ENCODE measurements at regions not wholly inside any gene's neighbourhood (a gene's known extent, or its start where the extent isn't known, plus 50 kb on each side); places are given as distances from the start of the nearest gene placed in this dataset.

GRCh38 chr18:71336576-71337210 lies 1047.8 kb downstream of the SOCS6 start:
- Histone ChIP-seq H3K36me3 (ENCODE audit: insufficient read depth, insufficient read length, low read length) (no peaks in the 10 kb centered on the region), H3K4me1 (ENCODE audit: insufficient read depth, insufficient read length) (no peaks in the 10 kb centered on the region), H3K4me3 (ENCODE audit: insufficient read length, low read depth) (no peak overlapping the region), H3K27me3 (ENCODE audit: insufficient read depth, insufficient read length) (no peaks in the 10 kb centered on the region), H3K9me3 (ENCODE audit: insufficient read depth, low read length) (no peaks in the 10 kb centered on the region), H3K9ac (ENCODE audit: insufficient read length, low read depth) (no peak overlapping the region)
- no peak for DNase-seq (ENCODE audit: low read depth, low spot score)
- TF ChIP-seq ZNF274 (IDR thresholded peaks at IDR 0.05; ENCODE audit: low read depth, low read length) (no peak), SUZ12 (IDR thresholded peaks at IDR 0.05; ENCODE audit: extremely low read depth, insufficient read depth, insufficient read length) (no peak), YY1 (IDR thresholded peaks at IDR 0.05; ENCODE audit: insufficient read depth, insufficient read length) (no peak)

DNA sequence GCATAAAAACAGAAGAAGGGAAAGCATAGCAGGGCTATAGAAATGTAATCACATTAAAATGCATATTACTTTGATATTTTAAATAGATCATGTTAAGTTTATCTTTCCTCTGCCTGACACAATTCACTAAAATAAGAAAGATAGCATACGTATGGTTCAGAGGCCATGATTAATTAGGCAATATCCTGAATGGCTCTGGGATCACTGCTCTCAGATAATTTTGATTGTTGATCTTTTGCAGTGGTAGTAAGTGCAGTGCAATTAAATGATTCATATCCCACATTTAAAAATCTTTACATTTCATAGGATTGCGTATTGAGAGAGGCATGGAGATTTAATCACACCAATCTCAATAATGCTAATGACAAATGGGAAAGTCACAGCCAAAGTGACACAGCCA lies 1040.7 kb downstream of the SOCS6 start:
- H3K9me3 ChIP-seq (ENCODE audit: insufficient read depth, low read length) = no peaks in the 10 kb centered on the region
- TF ChIP-seq YY1 (IDR thresholded peaks at IDR 0.05; ENCODE audit: insufficient read depth, insufficient read length) = no peak
- no peak for TF ChIP-seq SUZ12 (IDR thresholded peaks at IDR 0.05; ENCODE audit: extremely low read depth, insufficient read depth, insufficient read length)
- TF ChIP-seq ZNF274 (IDR thresholded peaks at IDR 0.05; ENCODE audit: low read depth, low read length) = no peak
- H3K27me3 ChIP-seq (ENCODE audit: insufficient read depth, insufficient read length) = no peaks in the 10 kb centered on the region
- H3K4me1 ChIP-seq (ENCODE audit: insufficient read depth, insufficient read length) = no peaks in the 10 kb centered on the region
- H3K9ac ChIP-seq (ENCODE audit: insufficient read length, low read depth) = no peak overlapping the region
- no peaks in the 10 kb centered on the region for H3K36me3 ChIP-seq (ENCODE audit: insufficient read depth, insufficient read length, low read length)
- no peak for DNase-seq (ENCODE audit: low read depth, low spot score)
- no peak overlapping the region for H3K4me3 ChIP-seq (ENCODE audit: insufficient read length, low read depth)

DNA sequence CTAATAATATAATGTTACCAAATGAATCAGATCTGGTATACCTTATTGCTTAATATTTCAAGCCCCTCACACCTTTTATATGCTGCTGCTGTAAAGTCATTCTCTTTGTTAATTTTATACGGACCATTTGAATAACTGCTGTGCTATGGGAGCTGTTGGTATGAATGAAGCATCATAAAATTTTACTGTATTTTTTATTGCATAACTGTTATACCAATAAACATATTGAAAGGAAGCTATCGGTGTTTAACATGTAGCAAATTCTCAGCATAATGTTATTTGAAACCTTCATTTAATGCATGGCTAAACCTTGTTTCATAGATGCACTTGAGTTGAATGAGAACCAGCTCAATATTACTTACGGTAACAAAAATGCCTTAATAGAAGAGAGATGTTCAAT lies 1040.3 kb downstream of the SOCS6 start:
- no peaks in the 10 kb centered on the region for H3K9me3 ChIP-seq (ENCODE audit: insufficient read depth, low read length)
- DNase-seq (ENCODE audit: low read depth, low spot score) = no peak
- H3K36me3 ChIP-seq (ENCODE audit: insufficient read depth, insufficient read length, low read length) = no peaks in the 10 kb centered on the region
- no peak overlapping the region for H3K9ac ChIP-seq (ENCODE audit: insufficient read length, low read depth)
- no peaks in the 10 kb centered on the region for H3K27me3 ChIP-seq (ENCODE audit: insufficient read depth, insufficient read length)
- no peak overlapping the region for H3K4me3 ChIP-seq (ENCODE audit: insufficient read length, low read depth)
- no peaks in the 10 kb centered on the region for H3K4me1 ChIP-seq (ENCODE audit: insufficient read depth, insufficient read length)
- TF ChIP-seq SUZ12 (IDR thresholded peaks at IDR 0.05; ENCODE audit: extremely low read depth, insufficient read depth, insufficient read length) (no peak), YY1 (IDR thresholded peaks at IDR 0.05; ENCODE audit: insufficient read depth, insufficient read length) (no peak), ZNF274 (IDR thresholded peaks at IDR 0.05; ENCODE audit: low read depth, low read length) (no peak)

DNA sequence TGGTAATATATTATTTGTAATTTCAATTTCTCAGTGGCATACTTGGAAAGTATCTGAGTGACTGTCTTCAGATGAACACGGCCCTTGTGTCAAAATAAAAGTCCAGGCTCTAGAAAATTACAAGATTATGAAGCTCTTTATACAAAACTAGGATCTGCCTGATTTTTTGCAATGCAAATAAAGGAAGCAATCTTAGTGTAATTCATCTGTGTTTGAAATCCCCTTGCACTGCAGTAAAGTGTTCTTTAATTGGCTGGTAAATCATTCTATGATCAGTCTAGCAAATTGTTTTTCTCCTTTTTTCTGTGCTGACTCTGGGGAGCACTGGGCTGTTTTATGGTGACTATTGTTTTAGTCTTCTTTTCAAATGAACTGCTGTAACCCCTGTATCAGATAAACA lies 1039.0 kb downstream of the SOCS6 start:
- Histone ChIP-seq H3K27me3 (ENCODE audit: insufficient read depth, insufficient read length) (no peaks in the 10 kb centered on the region), H3K9ac (ENCODE audit: insufficient read length, low read depth) (no peak overlapping the region), H3K9me3 (ENCODE audit: insufficient read depth, low read length) (no peaks in the 10 kb centered on the region), H3K4me3 (ENCODE audit: insufficient read length, low read depth) (no peak overlapping the region), H3K36me3 (ENCODE audit: insufficient read depth, insufficient read length, low read length) (no peaks in the 10 kb centered on the region), H3K4me1 (ENCODE audit: insufficient read depth, insufficient read length) (no peaks in the 10 kb centered on the region)
- TF ChIP-seq ZNF274 (IDR thresholded peaks at IDR 0.05; ENCODE audit: low read depth, low read length) (no peak), YY1 (IDR thresholded peaks at IDR 0.05; ENCODE audit: insufficient read depth, insufficient read length) (no peak), SUZ12 (IDR thresholded peaks at IDR 0.05; ENCODE audit: extremely low read depth, insufficient read depth, insufficient read length) (no peak)
- no peak for DNase-seq (ENCODE audit: low read depth, low spot score)

- Histone ChIP-seq H3K9ac (ENCODE audit: insufficient read length, low read depth) (no peak overlapping the region), H3K27me3 (ENCODE audit: insufficient read depth, insufficient read length) (no peaks in the 10 kb centered on the region), H3K4me3 (ENCODE audit: insufficient read length, low read depth) (no peak overlapping the region), H3K4me1 (ENCODE audit: insufficient read depth, insufficient read length) (no peaks in the 10 kb centered on the region), H3K36me3 (ENCODE audit: insufficient read depth, insufficient read length, low read length) (no peaks in the 10 kb centered on the region), H3K9me3 (ENCODE audit: insufficient read depth, low read length) (no peaks in the 10 kb centered on the region)
- no peak for DNase-seq (ENCODE audit: low read depth, low spot score)
- TF ChIP-seq SUZ12 (IDR thresholded peaks at IDR 0.05; ENCODE audit: extremely low read depth, insufficient read depth, insufficient read length) (no peak), YY1 (IDR thresholded peaks at IDR 0.05; ENCODE audit: insufficient read depth, insufficient read length) (no peak), ZNF274 (IDR thresholded peaks at IDR 0.05; ENCODE audit: low read depth, low read length) (no peak)
Observed at GRCh38 chr18:71327441-71327840, 1038.6 kb downstream of the SOCS6 start.

DNA sequence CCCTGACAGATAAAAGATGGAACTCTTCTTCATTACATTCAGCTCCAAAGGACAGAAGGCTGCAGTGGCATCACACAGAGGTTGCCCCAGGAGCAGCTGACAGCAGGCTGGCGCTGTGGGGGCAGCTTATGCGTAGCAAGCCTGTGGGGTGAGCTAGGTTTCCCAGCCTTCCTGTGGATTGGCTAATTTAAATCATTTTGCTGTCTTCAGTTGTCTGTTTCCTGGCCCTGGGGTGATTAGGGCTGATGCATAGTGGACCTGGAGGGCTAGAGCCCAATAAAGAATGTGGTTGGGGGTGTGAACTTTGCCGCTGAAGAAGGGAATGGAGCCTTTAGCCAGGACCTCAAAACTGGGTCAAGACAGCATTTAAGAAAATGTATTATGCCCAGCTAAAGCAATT lies 1038.0 kb downstream of the SOCS6 start:
- no peaks in the 10 kb centered on the region for H3K4me1 ChIP-seq (ENCODE audit: insufficient read depth, insufficient read length)
- no peaks in the 10 kb centered on the region for H3K9me3 ChIP-seq (ENCODE audit: insufficient read depth, low read length)

DNA sequence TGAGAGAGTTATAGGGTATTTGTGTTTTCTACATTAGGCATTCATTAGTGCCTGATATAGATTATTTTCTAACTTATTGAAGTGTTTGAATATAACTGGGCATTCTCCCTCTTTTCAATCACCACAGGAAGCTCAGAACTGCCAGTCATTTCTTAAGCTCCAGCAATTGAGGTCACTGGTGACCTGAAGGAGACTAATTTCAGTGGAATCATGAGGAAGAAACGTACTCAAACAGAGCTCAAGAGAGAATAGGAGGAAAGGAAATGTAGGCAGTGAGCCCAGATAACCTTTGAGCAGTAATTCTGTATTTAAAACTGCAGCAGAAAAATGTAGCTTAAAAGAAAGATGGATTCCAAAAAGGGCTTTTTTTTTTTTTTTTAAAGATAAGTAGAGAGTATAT lies 1035.5 kb downstream of the SOCS6 start:
- no peaks in the 10 kb centered on the region for H3K4me1 ChIP-seq (ENCODE audit: insufficient read depth, insufficient read length)
- H3K9me3 ChIP-seq (ENCODE audit: insufficient read depth, low read length) = no peaks in the 10 kb centered on the region
- no peak overlapping the region for H3K4me3 ChIP-seq (ENCODE audit: insufficient read length, low read depth)
- H3K9ac ChIP-seq (ENCODE audit: insufficient read length, low read depth) = no peak overlapping the region
- TF ChIP-seq YY1 (IDR thresholded peaks at IDR 0.05; ENCODE audit: insufficient read depth, insufficient read length) = no peak
- no peak for TF ChIP-seq SUZ12 (IDR thresholded peaks at IDR 0.05; ENCODE audit: extremely low read depth, insufficient read depth, insufficient read length)
- no peak for TF ChIP-seq ZNF274 (IDR thresholded peaks at IDR 0.05; ENCODE audit: low read depth, low read length)
- no peak for DNase-seq (ENCODE audit: low read depth, low spot score)
- no peaks in the 10 kb centered on the region for H3K27me3 ChIP-seq (ENCODE audit: insufficient read depth, insufficient read length)
- H3K36me3 ChIP-seq (ENCODE audit: insufficient read depth, insufficient read length, low read length) = no peaks in the 10 kb centered on the region

More for the DNA sequence above, 1038.0 kb downstream of the SOCS6 start:
- no peaks in the 10 kb centered on the region for H3K36me3 ChIP-seq (ENCODE audit: insufficient read depth, insufficient read length, low read length)
- TF ChIP-seq ZNF274 (IDR thresholded peaks at IDR 0.05; ENCODE audit: low read depth, low read length) (no peak), SUZ12 (IDR thresholded peaks at IDR 0.05; ENCODE audit: extremely low read depth, insufficient read depth, insufficient read length) (no peak), YY1 (IDR thresholded peaks at IDR 0.05; ENCODE audit: insufficient read depth, insufficient read length) (no peak)
- H3K4me3 ChIP-seq (ENCODE audit: insufficient read length, low read depth) = no peak overlapping the region
- no peak overlapping the region for H3K9ac ChIP-seq (ENCODE audit: insufficient read length, low read depth)
- DNase-seq (ENCODE audit: low read depth, low spot score) = no peak
- H3K27me3 ChIP-seq (ENCODE audit: insufficient read depth, insufficient read length) = no peaks in the 10 kb centered on the region
